SK-N-SH (cell line): ENCODE measurements at regions not wholly inside any gene's neighbourhood (a gene's known extent, or its start where the extent isn't known, plus 50 kb on each side); places are given as distances from the start of the nearest gene placed in this dataset.

Experiments
- CTCF ChIA-PET: fragments of 300-600, 350-600 bp; formaldehyde crosslinking; extraction: SDS; loops from one replicate; lab custom pipeline; 2021; lab: Yijun Ruan, JAX
- POLR2A ChIA-PET: fragments of 350-600 bp; sonication (Branson Sonifier 250); formaldehyde crosslinking; extraction: SDS; loops from one replicate; lab custom pipeline; 2020; ENCODE audit warnings: antibody characterized with exemption, inconsistent platforms; lab: Yijun Ruan, JAX
- DNase-seq: peaks from one replicate; pipeline ENCODE4 v3.0.0; 2012
- H2AFZ ChIP-seq: fragments of 200-600 bp; sonication (generic); 2 replicates; pipeline ENCODE4 v1.8.1; 2016; ENCODE audit warnings: antibody characterized with exemption, mild to moderate bottlenecking, low read depth
- H3F3A ChIP-seq: fragments of 200-600 bp; sonication (generic); replicated peaks from 2 replicates; pipeline ENCODE3; 2016; ENCODE audit warnings: antibody characterized with exemption, mild to moderate bottlenecking; ENCODE audit not compliant: insufficient read depth
- H3K27ac ChIP-seq, 2 experiments: fragments of 200-500 bp in 1 of 2; fragments of 200-600 bp in 1 of 2; sonication (Bioruptor generic) in 1 of 2; sonication (generic), shearing (Covaris generic) in 1 of 2; 2 replicates each; pipeline versions ENCODE4 v1.5.1 to v1.6.1; 2014 to 2016; ENCODE audit warnings: low read depth in 2 of 2, inconsistent platforms in 1 of 2, low read length in 1 of 2, mild to moderate bottlenecking in 1 of 2, mixed read lengths in 1 of 2
- H3K27me3 ChIP-seq: fragments of 200-600 bp; sonication (generic), shearing (Covaris generic); 2 replicates; pipeline ENCODE4 v1.6.1; 2016; ENCODE audit warnings: mixed run types; ENCODE audit not compliant: insufficient read depth
- H3K36me3 ChIP-seq, 2 experiments: fragments of 200-500 bp in 1 of 2; fragments of 200-600 bp in 1 of 2; sonication (Bioruptor generic) in 1 of 2; sonication (generic) in 1 of 2; replicated peaks in 1 of 2; 2 replicates each; pipeline versions ENCODE3 to v1.5.1; 2014 to 2016; ENCODE audit warnings: low read length in 1 of 2, mild to moderate bottlenecking in 1 of 2; ENCODE audit not compliant: insufficient read depth in 2 of 2, control insufficient read depth in 1 of 2
- H3K4me1 ChIP-seq, 2 experiments: fragments of 200-500 bp in 1 of 2; fragments of 200-600 bp in 1 of 2; sonication (Bioruptor generic) in 1 of 2; sonication (generic), shearing (Covaris generic) in 1 of 2; 2 replicates each; pipeline versions ENCODE4 v1.5.1 to v1.6.1; 2014 to 2016; ENCODE audit warnings: low read depth in 1 of 2, low read length in 1 of 2, mixed run types in 1 of 2; ENCODE audit not compliant: insufficient read depth in 2 of 2, control insufficient read depth in 1 of 2
- H3K4me2 ChIP-seq: fragments of 200-600 bp; sonication (generic), shearing (Covaris generic); 2 replicates; pipeline ENCODE4 v1.6.1; 2017; ENCODE audit warnings: mixed run types
- H3K4me3 ChIP-seq, 2 experiments: fragments of 200-500 bp in 1 of 2; fragments of 200-600 bp in 1 of 2; sonication (Bioruptor generic) in 1 of 2; sonication (generic), shearing (Covaris generic) in 1 of 2; 2 replicates each; pipeline versions ENCODE4 v1.5.1 to v1.8.1; 2014 to 2016; ENCODE audit warnings: low read depth in 2 of 2, inconsistent platforms in 1 of 2, low read length in 1 of 2, mild to moderate bottlenecking in 1 of 2, mixed read lengths in 1 of 2, moderate library complexity in 1 of 2
- H3K79me2 ChIP-seq: fragments of 200-600 bp; sonication (generic); 2 replicates; pipeline ENCODE4 v1.8.1; 2017; ENCODE audit warnings: mild to moderate bottlenecking; ENCODE audit not compliant: insufficient read depth
- H3K9ac ChIP-seq: fragments of 200-600 bp; sonication (generic); 2 replicates; pipeline ENCODE4 v1.6.1; 2017; ENCODE audit warnings: mixed run types
- H3K9me2 ChIP-seq: fragments of 200-600 bp; sonication (generic); 2 replicates; pipeline ENCODE4 v1.6.1; 2017; ENCODE audit warnings: mixed run types
- H3K9me3 ChIP-seq: fragments of 200-600 bp; sonication (generic); 2 replicates; pipeline ENCODE4 v1.6.1; 2017; ENCODE audit warnings: mixed run types, mild to moderate bottlenecking, moderate library complexity
- H4K20me1 ChIP-seq: fragments of 200-600 bp; sonication (generic); 2 replicates; pipeline ENCODE4 v1.6.1; 2017; ENCODE audit warnings: mild to moderate bottlenecking, mixed run types; ENCODE audit not compliant: insufficient read depth
- CHD2 ChIP-seq: fragments of 150-350 bp; IDR thresholded peaks from 2 replicates; pipeline ENCODE4 v1.6.1; 2018; ENCODE audit warnings: low read length; ENCODE audit not compliant: partially characterized antibody
- ELF1 ChIP-seq: IDR thresholded peaks from 2 replicates; pipeline ENCODE4 v1.4.0; 2012
- EP300 ChIP-seq, 2 experiments: IDR thresholded peaks; 2 replicates each; pipeline versions ENCODE4 v1.4.0 to v1.6.1; 2012; ENCODE audit warnings: borderline replicate concordance in 1 of 2, low read depth in 1 of 2, low read length in 1 of 2
- FOSL2 ChIP-seq: IDR thresholded peaks from 2 replicates; pipeline ENCODE4 v1.4.0; 2012; ENCODE audit warnings: low read depth, mild to moderate bottlenecking, moderate library complexity, borderline replicate concordance
- FOXJ3 ChIP-seq: sonication (generic); formaldehyde crosslinking; IDR thresholded peaks from 2 replicates; pipeline ENCODE4 v1.5.1; 2020; ENCODE audit warnings: mild to moderate bottlenecking, missing genetic modification reagents
- GABPA ChIP-seq: IDR thresholded peaks from 2 replicates; pipeline ENCODE4 v1.4.0; 2012; ENCODE audit warnings: low read depth, mild to moderate bottlenecking
- JUND ChIP-seq: IDR thresholded peaks from 2 replicates; pipeline ENCODE4 v1.4.0; 2012
- MEF2A ChIP-seq: IDR thresholded peaks from 2 replicates; pipeline ENCODE4 v1.4.0; 2012; ENCODE audit warnings: low read depth, borderline replicate concordance
- POLR2AphosphoS5 ChIP-seq: IDR thresholded peaks from 2 replicates; pipeline ENCODE4 v1.6.1; 2012; ENCODE audit warnings: low read depth, low read length
- RCOR1 ChIP-seq: fragments of 150-350 bp; IDR thresholded peaks from 2 replicates; pipeline ENCODE4 v1.6.1; 2017; ENCODE audit warnings: antibody characterized with exemption, low read length
- TEAD4 ChIP-seq: IDR thresholded peaks from 2 replicates; pipeline ENCODE4 v1.4.0; 2012; ENCODE audit warnings: mild to moderate bottlenecking, borderline replicate concordance; ENCODE audit not compliant: insufficient read depth
- WGBS: methylation state at CpG from one replicate; pipeline ENCODE4 v1.1.6; 2017; ENCODE audit warnings: low lambda C conversion rate; 5-methylcytosine and 5-hydroxymethylcytosine counted together
- TF ChIP-seq, protein P1 (sequence below): IDR thresholded peaks from 2 replicates; pipeline ENCODE4 v1.4.0; 2012; ENCODE audit warnings: low read depth, borderline replicate concordance
- TF ChIP-seq, protein P2 (sequence below): IDR thresholded peaks from 2 replicates; pipeline ENCODE4 v1.6.1; 2012; ENCODE audit warnings: mild to moderate bottlenecking, low read depth, low read length, moderate library complexity
- TF ChIP-seq, protein P3 (sequence below): fragments of 150-350 bp; IDR thresholded peaks from 2 replicates; pipeline ENCODE4 v1.6.1; 2016; ENCODE audit warnings: mild to moderate bottlenecking, low read depth, low read length
- TF ChIP-seq, protein P4 (sequence below): fragments of 200-600 bp; sonication (generic); IDR thresholded peaks from 2 replicates; pipeline ENCODE4 v1.6.1; 2017; ENCODE audit warnings: antibody characterized with exemption, mild to moderate bottlenecking, moderate library complexity

DNA sequence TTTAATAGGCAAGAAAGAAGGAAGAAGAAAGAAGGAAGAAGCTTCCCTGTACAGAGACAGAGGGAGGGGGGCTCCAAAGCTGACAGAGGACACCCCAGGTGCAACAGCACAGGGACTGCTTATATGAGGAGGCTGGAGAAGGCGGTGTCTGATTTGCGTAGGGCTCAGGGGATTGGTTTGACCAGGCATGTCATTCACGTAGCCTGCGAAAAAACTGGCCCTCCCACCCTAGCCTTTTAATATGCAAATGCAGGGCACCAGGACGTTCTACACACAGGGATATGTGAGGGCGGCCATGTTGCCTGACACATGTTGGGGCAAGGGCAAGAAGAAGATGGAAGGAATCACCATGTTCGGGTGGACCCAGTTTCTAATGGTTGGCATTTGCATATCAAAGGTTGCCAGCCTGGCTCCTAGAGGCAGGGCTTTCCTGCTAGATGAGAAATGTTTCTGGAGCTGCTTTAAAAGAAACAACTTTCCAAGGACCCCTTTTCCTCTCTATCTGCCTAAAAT, 305.4 kb upstream of the CDYL start:
- TF ChIP-seq FOXJ3, result no peak
- TF ChIP-seq, protein P1, sequence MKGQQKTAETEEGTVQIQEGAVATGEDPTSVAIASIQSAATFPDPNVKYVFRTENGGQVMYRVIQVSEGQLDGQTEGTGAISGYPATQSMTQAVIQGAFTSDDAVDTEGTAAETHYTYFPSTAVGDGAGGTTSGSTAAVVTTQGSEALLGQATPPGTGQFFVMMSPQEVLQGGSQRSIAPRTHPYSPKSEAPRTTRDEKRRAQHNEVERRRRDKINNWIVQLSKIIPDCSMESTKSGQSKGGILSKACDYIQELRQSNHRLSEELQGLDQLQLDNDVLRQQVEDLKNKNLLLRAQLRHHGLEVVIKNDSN, result no peak
- no peak for TF ChIP-seq EP300 (IDR thresholded peaks at IDR 0.05; ENCODE audit: borderline replicate concordance in 1 of 2, low read depth in 1 of 2, low read length in 1 of 2)
- no peak for TF ChIP-seq CHD2
- no peak for TF ChIP-seq MEF2A
- TF ChIP-seq FOSL2, result no peak
- no peak for TF ChIP-seq JUND
- no peak for TF ChIP-seq TEAD4
- TF ChIP-seq GABPA, result no peak
- TF ChIP-seq, protein P2, sequence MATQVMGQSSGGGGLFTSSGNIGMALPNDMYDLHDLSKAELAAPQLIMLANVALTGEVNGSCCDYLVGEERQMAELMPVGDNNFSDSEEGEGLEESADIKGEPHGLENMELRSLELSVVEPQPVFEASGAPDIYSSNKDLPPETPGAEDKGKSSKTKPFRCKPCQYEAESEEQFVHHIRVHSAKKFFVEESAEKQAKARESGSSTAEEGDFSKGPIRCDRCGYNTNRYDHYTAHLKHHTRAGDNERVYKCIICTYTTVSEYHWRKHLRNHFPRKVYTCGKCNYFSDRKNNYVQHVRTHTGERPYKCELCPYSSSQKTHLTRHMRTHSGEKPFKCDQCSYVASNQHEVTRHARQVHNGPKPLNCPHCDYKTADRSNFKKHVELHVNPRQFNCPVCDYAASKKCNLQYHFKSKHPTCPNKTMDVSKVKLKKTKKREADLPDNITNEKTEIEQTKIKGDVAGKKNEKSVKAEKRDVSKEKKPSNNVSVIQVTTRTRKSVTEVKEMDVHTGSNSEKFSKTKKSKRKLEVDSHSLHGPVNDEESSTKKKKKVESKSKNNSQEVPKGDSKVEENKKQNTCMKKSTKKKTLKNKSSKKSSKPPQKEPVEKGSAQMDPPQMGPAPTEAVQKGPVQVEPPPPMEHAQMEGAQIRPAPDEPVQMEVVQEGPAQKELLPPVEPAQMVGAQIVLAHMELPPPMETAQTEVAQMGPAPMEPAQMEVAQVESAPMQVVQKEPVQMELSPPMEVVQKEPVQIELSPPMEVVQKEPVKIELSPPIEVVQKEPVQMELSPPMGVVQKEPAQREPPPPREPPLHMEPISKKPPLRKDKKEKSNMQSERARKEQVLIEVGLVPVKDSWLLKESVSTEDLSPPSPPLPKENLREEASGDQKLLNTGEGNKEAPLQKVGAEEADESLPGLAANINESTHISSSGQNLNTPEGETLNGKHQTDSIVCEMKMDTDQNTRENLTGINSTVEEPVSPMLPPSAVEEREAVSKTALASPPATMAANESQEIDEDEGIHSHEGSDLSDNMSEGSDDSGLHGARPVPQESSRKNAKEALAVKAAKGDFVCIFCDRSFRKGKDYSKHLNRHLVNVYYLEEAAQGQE, result no peak
- TF ChIP-seq ELF1, result no peak
- TF ChIP-seq POLR2AphosphoS5, result no peak
- TF ChIP-seq, protein P3, sequence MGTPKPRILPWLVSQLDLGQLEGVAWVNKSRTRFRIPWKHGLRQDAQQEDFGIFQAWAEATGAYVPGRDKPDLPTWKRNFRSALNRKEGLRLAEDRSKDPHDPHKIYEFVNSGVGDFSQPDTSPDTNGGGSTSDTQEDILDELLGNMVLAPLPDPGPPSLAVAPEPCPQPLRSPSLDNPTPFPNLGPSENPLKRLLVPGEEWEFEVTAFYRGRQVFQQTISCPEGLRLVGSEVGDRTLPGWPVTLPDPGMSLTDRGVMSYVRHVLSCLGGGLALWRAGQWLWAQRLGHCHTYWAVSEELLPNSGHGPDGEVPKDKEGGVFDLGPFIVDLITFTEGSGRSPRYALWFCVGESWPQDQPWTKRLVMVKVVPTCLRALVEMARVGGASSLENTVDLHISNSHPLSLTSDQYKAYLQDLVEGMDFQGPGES, result no peak
- TF ChIP-seq, protein P4, sequence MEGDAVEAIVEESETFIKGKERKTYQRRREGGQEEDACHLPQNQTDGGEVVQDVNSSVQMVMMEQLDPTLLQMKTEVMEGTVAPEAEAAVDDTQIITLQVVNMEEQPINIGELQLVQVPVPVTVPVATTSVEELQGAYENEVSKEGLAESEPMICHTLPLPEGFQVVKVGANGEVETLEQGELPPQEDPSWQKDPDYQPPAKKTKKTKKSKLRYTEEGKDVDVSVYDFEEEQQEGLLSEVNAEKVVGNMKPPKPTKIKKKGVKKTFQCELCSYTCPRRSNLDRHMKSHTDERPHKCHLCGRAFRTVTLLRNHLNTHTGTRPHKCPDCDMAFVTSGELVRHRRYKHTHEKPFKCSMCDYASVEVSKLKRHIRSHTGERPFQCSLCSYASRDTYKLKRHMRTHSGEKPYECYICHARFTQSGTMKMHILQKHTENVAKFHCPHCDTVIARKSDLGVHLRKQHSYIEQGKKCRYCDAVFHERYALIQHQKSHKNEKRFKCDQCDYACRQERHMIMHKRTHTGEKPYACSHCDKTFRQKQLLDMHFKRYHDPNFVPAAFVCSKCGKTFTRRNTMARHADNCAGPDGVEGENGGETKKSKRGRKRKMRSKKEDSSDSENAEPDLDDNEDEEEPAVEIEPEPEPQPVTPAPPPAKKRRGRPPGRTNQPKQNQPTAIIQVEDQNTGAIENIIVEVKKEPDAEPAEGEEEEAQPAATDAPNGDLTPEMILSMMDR, result no peak
- TF ChIP-seq RCOR1, result no peak
- no peak overlapping the region for H3K9ac ChIP-seq
- no peaks in the 10 kb centered on the region for H3K4me1 ChIP-seq
- no peaks in the 10 kb centered on the region for H3K36me3 ChIP-seq
- DNase-seq, result no peak
- CTCF ChIA-PET, result no interaction called here
- H3K79me2 ChIP-seq, result no peaks in the 10 kb centered on the region
- H3K27me3 ChIP-seq, result no peaks in the 10 kb centered on the region; the same call in 1 of the 2 replicates
- POLR2A ChIA-PET, result no interaction called here
- no peak overlapping the region for H2AFZ ChIP-seq
- H3K4me2 ChIP-seq, result no peak overlapping the region
- no peak overlapping the region for H3K4me3 ChIP-seq
- H3K9me2 ChIP-seq, result no peaks in the 10 kb centered on the region
- H3F3A ChIP-seq, result no peaks in the 10 kb centered on the region
- H3K9me3 ChIP-seq, result no peaks in the 10 kb centered on the region
- H3K27ac ChIP-seq, result no peak overlapping the region
- no peaks in the 10 kb centered on the region for H4K20me1 ChIP-seq
- WGBS, result 21% methylated on average over 3 of the region's 7 CpGs
